ENCODE measurements at regions not wholly inside any gene's neighbourhood (a gene's known extent, or its start where the extent isn't known, plus 50 kb on each side); places are given as distances from the start of the nearest gene placed in this dataset.

DNA sequence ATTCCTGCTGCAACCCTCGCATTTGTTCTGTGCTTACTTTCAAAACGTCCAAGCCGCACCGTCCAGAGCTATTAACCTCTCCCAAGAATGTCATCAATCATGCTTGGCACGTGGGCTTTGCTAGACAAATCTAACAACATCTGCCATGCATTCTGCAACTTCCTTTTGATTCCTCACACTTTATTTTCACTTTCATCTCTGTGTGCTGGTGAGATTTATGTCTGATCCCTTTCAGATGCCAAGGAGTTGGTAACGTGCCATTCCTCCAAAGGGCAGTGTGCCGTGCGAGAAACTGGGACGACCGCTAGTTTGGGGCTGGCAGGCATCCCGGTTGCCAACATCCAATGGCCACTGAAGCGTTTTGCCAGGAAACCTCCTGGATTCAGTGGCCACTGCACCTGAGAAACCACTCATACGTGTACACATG lies 230.0 kb upstream of the PARD3B start:
- BruUV-seq (replicated peaks): no TSS peak
- Histone ChIP-seq H3K4me1 (ENCODE audit: control insufficient read depth in 1 of 2, insufficient read depth in 2 of 2, low read length in 2 of 2) (no peaks in the 10 kb centered on the region), H2AFZ (ENCODE audit: low read depth, low read length, poor library complexity, severe bottlenecking) (no peak overlapping the region), H3K79me2 (ENCODE audit: insufficient read depth, low read length) (no peaks in the 10 kb centered on the region), H3K27ac (ENCODE audit: low read depth, low read length) (no peak overlapping the region), H3K4me2 (ENCODE audit: low read length) (no peak overlapping the region), H3K9me2 (ENCODE audit: insufficient read depth) (no peaks in the 10 kb centered on the region), H3K9ac (ENCODE audit: low read length) (no peak overlapping the region), H3K27me3 (ENCODE audit: insufficient read depth, low read length) (peaks cover 15% of the 10 kb centered on the region; the same call in 1 of the 2 replicates), H3K4me3 (replicated peaks in 1 of 2; ENCODE audit: low read depth in 1 of 2, low read length in 2 of 2) (no peak overlapping the region), H3K36me3 (ENCODE audit: control insufficient read depth in 1 of 2, insufficient read depth in 2 of 2, low read length in 2 of 2) (no peaks in the 10 kb centered on the region), H4K20me1 (ENCODE audit: insufficient read depth) (no peaks in the 10 kb centered on the region), H3K9me3 (ENCODE audit: control insufficient read depth in 1 of 2, insufficient read depth in 1 of 2, low read depth in 1 of 2, low read length in 2 of 2) (no peaks in the 10 kb centered on the region)
- ChIA-PET RAD21 (ENCODE audit: low non-redundant PET in 1 of 2, low total read pairs in 2 of 2, uncharacterized antibody in 2 of 2, unreplicated experiment in 2 of 2) (no interaction called here), CTCF (no interaction called here), POLR2A (no interaction called here)
- TF ChIP-seq, protein P1, sequence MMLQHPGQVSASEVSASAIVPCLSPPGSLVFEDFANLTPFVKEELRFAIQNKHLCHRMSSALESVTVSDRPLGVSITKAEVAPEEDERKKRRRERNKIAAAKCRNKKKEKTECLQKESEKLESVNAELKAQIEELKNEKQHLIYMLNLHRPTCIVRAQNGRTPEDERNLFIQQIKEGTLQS (IDR thresholded peaks at IDR 0.05): no peak
- TF ChIP-seq, protein P2, sequence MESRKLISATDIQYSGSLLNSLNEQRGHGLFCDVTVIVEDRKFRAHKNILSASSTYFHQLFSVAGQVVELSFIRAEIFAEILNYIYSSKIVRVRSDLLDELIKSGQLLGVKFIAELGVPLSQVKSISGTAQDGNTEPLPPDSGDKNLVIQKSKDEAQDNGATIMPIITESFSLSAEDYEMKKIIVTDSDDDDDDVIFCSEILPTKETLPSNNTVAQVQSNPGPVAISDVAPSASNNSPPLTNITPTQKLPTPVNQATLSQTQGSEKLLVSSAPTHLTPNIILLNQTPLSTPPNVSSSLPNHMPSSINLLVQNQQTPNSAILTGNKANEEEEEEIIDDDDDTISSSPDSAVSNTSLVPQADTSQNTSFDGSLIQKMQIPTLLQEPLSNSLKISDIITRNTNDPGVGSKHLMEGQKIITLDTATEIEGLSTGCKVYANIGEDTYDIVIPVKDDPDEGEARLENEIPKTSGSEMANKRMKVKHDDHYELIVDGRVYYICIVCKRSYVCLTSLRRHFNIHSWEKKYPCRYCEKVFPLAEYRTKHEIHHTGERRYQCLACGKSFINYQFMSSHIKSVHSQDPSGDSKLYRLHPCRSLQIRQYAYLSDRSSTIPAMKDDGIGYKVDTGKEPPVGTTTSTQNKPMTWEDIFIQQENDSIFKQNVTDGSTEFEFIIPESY (IDR thresholded peaks at IDR 0.05; ENCODE audit: extremely low read depth, insufficient replicate concordance, low read length): no peak
- no peak for TF ChIP-seq ZFX (IDR thresholded peaks at IDR 0.05)
- no peak for TF ChIP-seq YY1 (IDR thresholded peaks at IDR 0.05; ENCODE audit: extremely low read depth, insufficient replicate concordance, low read depth, low read length)
- no peak for TF ChIP-seq SIN3A (IDR thresholded peaks at IDR 0.05; ENCODE audit: low read depth)
- TF ChIP-seq, protein P3, sequence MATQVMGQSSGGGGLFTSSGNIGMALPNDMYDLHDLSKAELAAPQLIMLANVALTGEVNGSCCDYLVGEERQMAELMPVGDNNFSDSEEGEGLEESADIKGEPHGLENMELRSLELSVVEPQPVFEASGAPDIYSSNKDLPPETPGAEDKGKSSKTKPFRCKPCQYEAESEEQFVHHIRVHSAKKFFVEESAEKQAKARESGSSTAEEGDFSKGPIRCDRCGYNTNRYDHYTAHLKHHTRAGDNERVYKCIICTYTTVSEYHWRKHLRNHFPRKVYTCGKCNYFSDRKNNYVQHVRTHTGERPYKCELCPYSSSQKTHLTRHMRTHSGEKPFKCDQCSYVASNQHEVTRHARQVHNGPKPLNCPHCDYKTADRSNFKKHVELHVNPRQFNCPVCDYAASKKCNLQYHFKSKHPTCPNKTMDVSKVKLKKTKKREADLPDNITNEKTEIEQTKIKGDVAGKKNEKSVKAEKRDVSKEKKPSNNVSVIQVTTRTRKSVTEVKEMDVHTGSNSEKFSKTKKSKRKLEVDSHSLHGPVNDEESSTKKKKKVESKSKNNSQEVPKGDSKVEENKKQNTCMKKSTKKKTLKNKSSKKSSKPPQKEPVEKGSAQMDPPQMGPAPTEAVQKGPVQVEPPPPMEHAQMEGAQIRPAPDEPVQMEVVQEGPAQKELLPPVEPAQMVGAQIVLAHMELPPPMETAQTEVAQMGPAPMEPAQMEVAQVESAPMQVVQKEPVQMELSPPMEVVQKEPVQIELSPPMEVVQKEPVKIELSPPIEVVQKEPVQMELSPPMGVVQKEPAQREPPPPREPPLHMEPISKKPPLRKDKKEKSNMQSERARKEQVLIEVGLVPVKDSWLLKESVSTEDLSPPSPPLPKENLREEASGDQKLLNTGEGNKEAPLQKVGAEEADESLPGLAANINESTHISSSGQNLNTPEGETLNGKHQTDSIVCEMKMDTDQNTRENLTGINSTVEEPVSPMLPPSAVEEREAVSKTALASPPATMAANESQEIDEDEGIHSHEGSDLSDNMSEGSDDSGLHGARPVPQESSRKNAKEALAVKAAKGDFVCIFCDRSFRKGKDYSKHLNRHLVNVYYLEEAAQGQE (IDR thresholded peaks at IDR 0.05; ENCODE audit: low read depth): no peak
- TF ChIP-seq POLR2AphosphoS5 (IDR thresholded peaks at IDR 0.05; ENCODE audit: low read depth, low read length): no peak
- intact Hi-C loops (cut with micrococcal nuclease): no loop called here
- ATAC-seq (no peak), DNase-seq (ENCODE audit: low read depth, low spot score) (no peak)
